ENCODE measurements at regions not wholly inside any gene's neighbourhood (a gene's known extent, or its start where the extent isn't known, plus 50 kb on each side); places are given as distances from the start of the nearest gene placed in this dataset.

DNA sequence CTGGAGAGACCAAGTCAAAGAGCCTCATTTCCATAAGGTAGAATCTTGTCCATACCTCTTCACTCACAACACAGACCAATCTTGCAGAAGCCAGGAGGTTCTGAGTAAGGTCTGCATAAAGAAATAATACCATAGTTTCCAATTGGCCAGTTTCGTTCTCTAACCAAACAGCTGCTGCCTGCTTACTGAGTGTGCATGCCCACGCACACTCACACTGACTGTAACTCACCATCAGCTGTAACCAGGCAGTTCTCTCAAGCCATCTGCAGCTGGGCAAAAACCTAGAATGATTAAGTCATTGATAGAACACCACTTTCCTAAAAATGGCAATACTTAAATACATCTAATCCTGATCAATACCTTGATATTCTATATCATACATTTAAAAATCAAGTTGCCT, 106.6 kb upstream of the VAV3 start:
- TF ChIP-seq, protein P1, sequence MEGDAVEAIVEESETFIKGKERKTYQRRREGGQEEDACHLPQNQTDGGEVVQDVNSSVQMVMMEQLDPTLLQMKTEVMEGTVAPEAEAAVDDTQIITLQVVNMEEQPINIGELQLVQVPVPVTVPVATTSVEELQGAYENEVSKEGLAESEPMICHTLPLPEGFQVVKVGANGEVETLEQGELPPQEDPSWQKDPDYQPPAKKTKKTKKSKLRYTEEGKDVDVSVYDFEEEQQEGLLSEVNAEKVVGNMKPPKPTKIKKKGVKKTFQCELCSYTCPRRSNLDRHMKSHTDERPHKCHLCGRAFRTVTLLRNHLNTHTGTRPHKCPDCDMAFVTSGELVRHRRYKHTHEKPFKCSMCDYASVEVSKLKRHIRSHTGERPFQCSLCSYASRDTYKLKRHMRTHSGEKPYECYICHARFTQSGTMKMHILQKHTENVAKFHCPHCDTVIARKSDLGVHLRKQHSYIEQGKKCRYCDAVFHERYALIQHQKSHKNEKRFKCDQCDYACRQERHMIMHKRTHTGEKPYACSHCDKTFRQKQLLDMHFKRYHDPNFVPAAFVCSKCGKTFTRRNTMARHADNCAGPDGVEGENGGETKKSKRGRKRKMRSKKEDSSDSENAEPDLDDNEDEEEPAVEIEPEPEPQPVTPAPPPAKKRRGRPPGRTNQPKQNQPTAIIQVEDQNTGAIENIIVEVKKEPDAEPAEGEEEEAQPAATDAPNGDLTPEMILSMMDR (conservative IDR thresholded peaks at IDR 0.05; ENCODE audit: low read depth in 2 of 2), result no peak
- no peak for TF ChIP-seq JUNB (IDR thresholded peaks at IDR 0.05; ENCODE audit: unreplicated experiment)
- TF ChIP-seq, protein P2, sequence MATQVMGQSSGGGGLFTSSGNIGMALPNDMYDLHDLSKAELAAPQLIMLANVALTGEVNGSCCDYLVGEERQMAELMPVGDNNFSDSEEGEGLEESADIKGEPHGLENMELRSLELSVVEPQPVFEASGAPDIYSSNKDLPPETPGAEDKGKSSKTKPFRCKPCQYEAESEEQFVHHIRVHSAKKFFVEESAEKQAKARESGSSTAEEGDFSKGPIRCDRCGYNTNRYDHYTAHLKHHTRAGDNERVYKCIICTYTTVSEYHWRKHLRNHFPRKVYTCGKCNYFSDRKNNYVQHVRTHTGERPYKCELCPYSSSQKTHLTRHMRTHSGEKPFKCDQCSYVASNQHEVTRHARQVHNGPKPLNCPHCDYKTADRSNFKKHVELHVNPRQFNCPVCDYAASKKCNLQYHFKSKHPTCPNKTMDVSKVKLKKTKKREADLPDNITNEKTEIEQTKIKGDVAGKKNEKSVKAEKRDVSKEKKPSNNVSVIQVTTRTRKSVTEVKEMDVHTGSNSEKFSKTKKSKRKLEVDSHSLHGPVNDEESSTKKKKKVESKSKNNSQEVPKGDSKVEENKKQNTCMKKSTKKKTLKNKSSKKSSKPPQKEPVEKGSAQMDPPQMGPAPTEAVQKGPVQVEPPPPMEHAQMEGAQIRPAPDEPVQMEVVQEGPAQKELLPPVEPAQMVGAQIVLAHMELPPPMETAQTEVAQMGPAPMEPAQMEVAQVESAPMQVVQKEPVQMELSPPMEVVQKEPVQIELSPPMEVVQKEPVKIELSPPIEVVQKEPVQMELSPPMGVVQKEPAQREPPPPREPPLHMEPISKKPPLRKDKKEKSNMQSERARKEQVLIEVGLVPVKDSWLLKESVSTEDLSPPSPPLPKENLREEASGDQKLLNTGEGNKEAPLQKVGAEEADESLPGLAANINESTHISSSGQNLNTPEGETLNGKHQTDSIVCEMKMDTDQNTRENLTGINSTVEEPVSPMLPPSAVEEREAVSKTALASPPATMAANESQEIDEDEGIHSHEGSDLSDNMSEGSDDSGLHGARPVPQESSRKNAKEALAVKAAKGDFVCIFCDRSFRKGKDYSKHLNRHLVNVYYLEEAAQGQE (IDR thresholded peaks at IDR 0.05; ENCODE audit: unreplicated experiment), result no peak
- no peak for TF ChIP-seq EZH2phosphoT487 (IDR thresholded peaks at IDR 0.05; ENCODE audit: unreplicated experiment)
- no peak for TF ChIP-seq POLR2AphosphoS5 (IDR thresholded peaks at IDR 0.05; ENCODE audit: low read depth)

Data from GM23338 (cell line).